Skeletal muscle cell (primary cell): ENCODE measurements at regions not wholly inside any gene's neighbourhood (a gene's known extent, or its start where the extent isn't known, plus 50 kb on each side); places are given as distances from the start of the nearest gene placed in this dataset.
A peak's percentile ranks its signal among the peaks of the same experiment; 100 is the strongest.
"Not testable (repeated sequence)": the region's sequence is repeated elsewhere in the genome, so short reads cannot be mapped to it uniquely, and the experiment has no call there.

ENCODE experiments used
- DNase-seq: peaks from one replicate; pipeline ENCODE4 v3.0.0-alpha.2; 2010; ENCODE audit warnings: low read depth
- H3K4me3 ChIP-seq: 2 replicates; pipeline ENCODE4 v1.5.1; 2011; ENCODE audit warnings: low read depth, mild to moderate bottlenecking, control low read depth, low read length, moderate library complexity

GRCh38 chr16:21487956-21488355 lies 111.4 kb upstream of the METTL9 start:
- not testable (repeated sequence) for H3K4me3 ChIP-seq, DNase-seq

- H3K4me3 ChIP-seq, DNase-seq: not testable (repeated sequence)
Observed at GRCh38 chr16:21499046-21499445, 100.3 kb upstream of the METTL9 start.

- DNase-seq: not testable (repeated sequence)
- H3K4me3 ChIP-seq: peak overlapping the region; percentile 75
Observed at GRCh38 chr16:21501223-21501868, 98.0 kb upstream of the METTL9 start.

GRCh38 chr16:21501869-21502667 lies 97.3 kb upstream of the METTL9 start:
- DNase-seq: peak; percentile 86
- peak overlapping the region; percentile 75 for H3K4me3 ChIP-seq

GRCh38 chr16:21503574-21503920 lies 95.8 kb upstream of the METTL9 start:
- not testable (repeated sequence) for H3K4me3 ChIP-seq, DNase-seq

GRCh38 chr16:21503941-21504832 lies 95.2 kb upstream of the METTL9 start:
- not testable (repeated sequence) for H3K4me3 ChIP-seq, DNase-seq

GRCh38 chr16:21505751-21506520 lies 93.4 kb upstream of the METTL9 start:
- not testable (repeated sequence) for DNase-seq, H3K4me3 ChIP-seq

GRCh38 chr16:21506857-21507456 lies 92.4 kb upstream of the METTL9 start:
- not testable (repeated sequence) for DNase-seq, H3K4me3 ChIP-seq

GRCh38 chr16:21507631-21508305 lies 91.6 kb upstream of the METTL9 start:
- DNase-seq, H3K4me3 ChIP-seq: not testable (repeated sequence)

GRCh38 chr16:21508661-21509436 lies 90.5 kb upstream of the METTL9 start:
- not testable (repeated sequence) for DNase-seq

GRCh38 chr16:21509437-21510086 lies 89.8 kb upstream of the METTL9 start:
- not testable (repeated sequence) for H3K4me3 ChIP-seq, DNase-seq

More at GRCh38 chr16:21508661-21509436, 90.5 kb upstream of the METTL9 start:
- H3K4me3 ChIP-seq: not testable (repeated sequence)

- not testable (repeated sequence) for DNase-seq, H3K4me3 ChIP-seq
Observed at GRCh38 chr16:21510869-21511255, 88.5 kb upstream of the METTL9 start.

- H3K4me3 ChIP-seq, DNase-seq: not testable (repeated sequence)
Observed at GRCh38 chr16:21511315-21512210, 87.8 kb upstream of the METTL9 start.

GRCh38 chr16:21512280-21513192 lies 86.8 kb upstream of the METTL9 start:
- H3K4me3 ChIP-seq, DNase-seq: not testable (repeated sequence)

- not testable (repeated sequence) for DNase-seq, H3K4me3 ChIP-seq
Observed at GRCh38 chr16:21513337-21513741, 86.0 kb upstream of the METTL9 start.
